HG03025 (cell line): ENCODE measurements at regions not wholly inside any gene's neighbourhood (a gene's known extent, or its start where the extent isn't known, plus 50 kb on each side); places are given as distances from the start of the nearest gene placed in this dataset.
"Not testable (repeated sequence)": the region's sequence is repeated elsewhere in the genome, so short reads cannot be mapped to it uniquely, and the experiment has no call there.

ENCODE experiments used
- ATAC-seq: cut with Tn5 transposase; IDR thresholded peaks from one replicate; pipeline ENCODE4 v1.9.1; 2021; ENCODE audit warnings: mild to moderate bottlenecking, moderate library complexity; ENCODE audit not compliant: unreplicated experiment, low FRiP score

GRCh38 chr4:174012886-174013259 is 270.6 kb downstream of the FBXO8 start:
- ATAC-seq = no peak

- ATAC-seq = no peak
Observed at GRCh38 chr4:174012135-174012885, 271.2 kb downstream of the FBXO8 start.

- no peak for ATAC-seq
Observed at GRCh38 chr4:174010547-174010946, 272.9 kb downstream of the FBXO8 start.

- no peak for ATAC-seq
Observed at GRCh38 chr4:174009686-174010451, 273.6 kb downstream of the FBXO8 start.

GRCh38 chr4:174005422-174005821 is 278.0 kb downstream of the FBXO8 start:
- no peak for ATAC-seq

GRCh38 chr4:173998471-173999144 is 284.9 kb downstream of the FBXO8 start:
- ATAC-seq = no peak

GRCh38 chr4:173995779-173996178 is 287.7 kb downstream of the FBXO8 start:
- not testable (repeated sequence) for ATAC-seq

GRCh38 chr4:173991814-173992213 is 291.7 kb downstream of the FBXO8 start:
- ATAC-seq = no peak

- no peak for ATAC-seq
Observed at GRCh38 chr4:173991316-173991715, 292.2 kb downstream of the FBXO8 start.

GRCh38 chr4:173990869-173991210 is 292.6 kb downstream of the FBXO8 start:
- ATAC-seq = no peak

GRCh38 chr4:173990126-173990868 is 293.2 kb downstream of the FBXO8 start:
- ATAC-seq = no peak

GRCh38 chr4:173963523-173963922 is 319.9 kb downstream of the FBXO8 start:
- ATAC-seq = not testable (repeated sequence)

GRCh38 chr4:173960398-173960797 is 323.1 kb downstream of the FBXO8 start:
- no peak for ATAC-seq

GRCh38 chr4:173958445-173958844 is 325.0 kb downstream of the FBXO8 start:
- ATAC-seq = no peak

GRCh38 chr4:173943547-173943946 is 339.9 kb downstream of the FBXO8 start:
- no peak for ATAC-seq

GRCh38 chr4:173940146-173940545 is 343.3 kb downstream of the FBXO8 start:
- no peak for ATAC-seq

- no peak for ATAC-seq
Observed at GRCh38 chr4:173937631-173938270, 345.7 kb downstream of the FBXO8 start.

GRCh38 chr4:173936861-173937260 is 346.6 kb downstream of the FBXO8 start:
- no peak for ATAC-seq

- no peak for ATAC-seq
Observed at GRCh38 chr4:173935622-173936405, 347.7 kb downstream of the FBXO8 start.
